ENCODE measurements at regions not wholly inside any gene's neighbourhood (a gene's known extent, or its start where the extent isn't known, plus 50 kb on each side); places are given as distances from the start of the nearest gene placed in this dataset.

DNA sequence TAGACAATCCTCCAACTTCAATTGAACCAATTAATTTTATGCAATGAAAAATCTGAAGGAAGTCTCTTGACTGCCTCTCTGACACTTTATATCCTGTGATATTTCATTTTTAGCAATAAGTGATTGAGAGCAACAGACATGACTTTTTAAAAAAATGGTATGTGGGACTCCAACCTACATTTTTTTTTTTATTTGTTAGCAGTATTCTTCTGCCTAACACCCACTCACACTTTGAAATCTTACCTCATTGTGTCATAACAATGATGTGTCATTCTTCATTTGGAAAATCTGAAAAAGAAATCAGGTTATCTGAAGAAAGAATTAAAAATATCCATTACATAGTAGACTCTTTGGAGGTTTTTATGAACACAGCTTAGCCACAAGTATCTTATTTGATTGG lies 541.3 kb upstream of the KCNMB2 start:
- DNase-seq (no peak), ATAC-seq (peak; percentile 54)

DNA sequence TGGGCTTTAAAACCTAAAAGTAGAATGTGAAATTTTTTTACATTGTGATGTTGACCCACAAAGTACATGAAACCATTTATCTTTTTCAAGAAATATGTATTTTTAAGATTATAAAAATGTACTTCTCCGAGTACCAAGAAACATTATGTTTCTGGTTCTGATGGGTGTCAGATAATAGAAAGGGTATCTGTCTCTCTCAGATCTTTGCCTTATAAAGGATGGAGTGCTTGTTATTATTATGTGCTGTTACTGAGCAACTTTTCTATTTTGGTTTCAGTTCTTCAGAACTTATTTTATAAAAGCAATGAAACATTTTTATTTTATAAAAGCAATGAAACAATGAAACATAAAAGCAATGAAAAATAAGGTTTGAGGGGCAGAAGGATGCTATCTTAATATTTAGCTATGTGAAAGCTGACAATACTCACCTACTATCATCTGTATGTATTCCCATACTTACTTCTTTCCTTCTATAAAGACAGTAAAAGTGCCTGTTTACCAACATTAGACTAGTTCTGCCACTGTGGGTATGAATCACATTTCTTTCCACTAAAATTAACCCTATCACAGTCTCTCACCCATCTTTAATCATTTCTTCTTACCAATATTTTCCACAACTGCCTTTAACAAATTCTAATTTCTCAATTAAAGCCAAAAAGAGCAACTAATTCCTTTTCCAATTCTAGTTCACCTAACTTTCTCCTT lies 540.7 kb upstream of the KCNMB2 start:
- DNase-seq (no peak), ATAC-seq (peak; percentile 90)
- peaks cover 26% of the 10 kb centered on the region for H3K9me3 Mint-ChIP-seq
- peaks cover 11% of the 10 kb centered on the region for H3K36me3 Mint-ChIP-seq (ENCODE audit: low read depth)
- peaks cover 46% of the 10 kb centered on the region for H3K4me1 Mint-ChIP-seq
- H3K4me3 Mint-ChIP-seq = peak overlapping the region; percentile 55
- H3K27me3 Mint-ChIP-seq = no peaks in the 10 kb centered on the region
- H3K27ac Mint-ChIP-seq = peak overlapping the region; percentile 89

More for the DNA sequence above, 541.3 kb upstream of the KCNMB2 start:
- Mint-ChIP-seq H3K9me3 (peaks cover 25% of the 10 kb centered on the region), H3K4me1 (peaks cover 46% of the 10 kb centered on the region), H3K36me3 (ENCODE audit: low read depth) (peaks cover 9% of the 10 kb centered on the region), H3K27ac (peak overlapping the region; percentile 89), H3K4me3 (peak overlapping the region; percentile 55), H3K27me3 (no peaks in the 10 kb centered on the region)

DNA sequence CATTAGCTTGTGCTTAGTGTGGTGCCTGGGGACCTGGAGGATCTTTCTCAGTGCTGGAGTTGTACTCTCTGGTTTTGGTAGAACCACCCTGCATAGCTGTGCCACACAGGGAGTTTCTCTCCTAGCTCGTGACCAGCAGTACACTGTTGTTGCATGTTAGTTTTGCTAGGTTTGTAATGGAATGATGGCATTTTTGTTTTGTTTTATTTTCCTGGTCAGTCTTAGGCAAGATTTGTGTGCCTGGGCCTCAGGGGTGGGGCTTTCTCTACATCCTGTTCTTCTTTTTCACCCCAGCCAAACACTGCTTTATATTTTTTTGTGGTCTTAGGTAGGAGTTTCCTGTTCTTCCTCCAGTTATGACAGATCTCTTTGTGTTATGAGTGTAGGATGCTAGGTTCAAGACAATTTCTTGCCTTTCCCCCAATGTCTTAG lies 534.5 kb upstream of the KCNMB2 start:
- peak overlapping the region; percentile 82 for H3K27ac Mint-ChIP-seq
- peak overlapping the region; percentile 38 for H3K4me3 Mint-ChIP-seq
- DNase-seq (peak; percentile 25), ATAC-seq (peak; percentile 87)
- H3K4me1 Mint-ChIP-seq = peaks cover 66% of the 10 kb centered on the region
- H3K27me3 Mint-ChIP-seq = no peaks in the 10 kb centered on the region
- H3K36me3 Mint-ChIP-seq (ENCODE audit: low read depth) = peaks cover 15% of the 10 kb centered on the region
- peaks cover 37% of the 10 kb centered on the region for H3K9me3 Mint-ChIP-seq

DNA sequence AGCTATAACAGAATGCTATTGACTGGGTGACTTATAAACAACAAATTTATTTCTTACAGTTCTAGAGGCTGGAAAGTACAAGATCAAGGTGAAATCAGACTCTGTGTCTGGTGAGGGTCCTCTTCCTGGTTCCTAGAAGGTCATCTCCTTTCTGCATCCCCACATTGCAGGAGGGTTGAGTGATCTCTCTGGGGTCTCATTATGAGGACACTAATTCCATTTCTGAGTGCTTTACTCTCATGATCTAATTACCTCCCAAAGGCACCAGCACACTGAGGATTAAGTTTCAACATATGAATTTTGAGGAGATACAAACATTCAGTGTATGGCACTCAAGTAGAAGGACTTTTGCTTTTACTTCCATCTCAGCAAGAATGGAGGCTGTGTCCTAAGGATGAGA lies 534.1 kb upstream of the KCNMB2 start:
- H3K4me3 Mint-ChIP-seq = peak overlapping the region; percentile 38
- peaks cover 15% of the 10 kb centered on the region for H3K36me3 Mint-ChIP-seq (ENCODE audit: low read depth)
- H3K27me3 Mint-ChIP-seq = no peaks in the 10 kb centered on the region
- ATAC-seq (no peak), DNase-seq (no peak)
- H3K9me3 Mint-ChIP-seq = peaks cover 34% of the 10 kb centered on the region
- peaks cover 63% of the 10 kb centered on the region for H3K4me1 Mint-ChIP-seq
- peak overlapping the region; percentile 82 for H3K27ac Mint-ChIP-seq

DNA sequence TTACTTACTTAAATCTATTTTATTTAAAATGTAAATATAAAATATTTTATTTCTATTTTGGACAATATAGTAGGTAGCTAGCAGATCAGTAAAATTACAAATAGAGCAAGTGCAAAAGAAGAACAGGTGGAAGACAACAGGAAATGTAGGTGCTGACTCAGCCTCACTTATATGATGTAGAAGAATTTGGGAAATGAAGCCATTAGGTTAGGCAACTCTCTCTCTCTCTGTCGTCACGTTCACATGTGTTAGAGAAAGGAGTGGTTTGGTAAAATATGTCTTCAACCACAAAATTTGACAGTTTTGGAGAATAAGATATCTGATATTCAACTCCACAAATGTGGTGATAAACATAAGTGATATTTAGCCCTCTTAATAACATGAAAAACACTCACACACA lies 532.5 kb upstream of the KCNMB2 start:
- Mint-ChIP-seq H3K4me3 (no peak overlapping the region), H3K27me3 (no peaks in the 10 kb centered on the region), H3K36me3 (ENCODE audit: low read depth) (peaks cover 13% of the 10 kb centered on the region), H3K27ac (no peak overlapping the region), H3K4me1 (peaks cover 54% of the 10 kb centered on the region), H3K9me3 (peaks cover 25% of the 10 kb centered on the region)
- no peak for ATAC-seq
- DNase-seq = no peak

DNA sequence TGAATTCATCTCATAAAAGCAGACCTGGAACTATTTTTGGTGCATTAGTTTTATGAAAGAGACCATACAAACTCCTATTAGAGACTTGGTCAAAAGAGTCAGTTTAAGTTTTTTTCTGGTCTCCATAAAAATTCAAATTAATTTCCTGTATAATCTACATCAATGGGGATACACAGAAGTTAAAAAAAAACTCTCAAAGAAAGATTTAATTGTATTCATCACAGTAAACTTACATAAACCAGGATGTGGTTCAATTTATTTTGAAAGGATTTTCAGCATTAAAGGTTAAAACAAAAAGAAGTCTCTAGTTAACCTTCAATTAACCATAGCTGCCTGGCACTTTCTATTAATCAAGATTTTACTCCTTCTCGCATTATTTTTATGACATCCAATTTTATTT lies 530.3 kb upstream of the KCNMB2 start:
- no peak for DNase-seq
- peaks cover 14% of the 10 kb centered on the region for H3K9me3 Mint-ChIP-seq
- no peak overlapping the region for H3K4me3 Mint-ChIP-seq
- H3K36me3 Mint-ChIP-seq (ENCODE audit: low read depth) = peaks cover 9% of the 10 kb centered on the region
- H3K27me3 Mint-ChIP-seq = no peaks in the 10 kb centered on the region
- no peak for ATAC-seq
- no peak overlapping the region for H3K27ac Mint-ChIP-seq
- peaks cover 54% of the 10 kb centered on the region for H3K4me1 Mint-ChIP-seq

DNA sequence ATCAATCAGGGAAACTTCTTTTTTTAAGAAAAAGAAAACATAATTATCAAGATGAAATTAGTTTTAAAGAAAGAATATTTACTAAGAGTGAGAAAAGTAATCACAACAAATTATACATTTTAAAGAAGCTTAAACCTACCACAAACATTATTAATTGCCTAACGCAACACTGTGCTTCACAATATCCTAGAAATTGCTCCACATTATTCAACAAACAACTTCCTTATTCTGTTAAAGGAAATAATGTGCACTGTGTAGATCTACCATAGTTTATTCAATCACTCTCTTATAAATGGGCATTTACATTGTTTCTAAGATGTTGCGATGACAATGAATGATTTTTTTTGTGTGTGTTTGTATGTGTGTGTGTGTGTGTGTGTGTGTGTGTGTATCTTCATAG lies 525.9 kb upstream of the KCNMB2 start:
- Mint-ChIP-seq H3K27ac (no peak overlapping the region), H3K27me3 (no peaks in the 10 kb centered on the region), H3K36me3 (ENCODE audit: low read depth) (no peaks in the 10 kb centered on the region), H3K4me1 (peaks cover 17% of the 10 kb centered on the region), H3K9me3 (no peaks in the 10 kb centered on the region), H3K4me3 (no peak overlapping the region)
- no peak for DNase-seq
- no peak for ATAC-seq

DNA sequence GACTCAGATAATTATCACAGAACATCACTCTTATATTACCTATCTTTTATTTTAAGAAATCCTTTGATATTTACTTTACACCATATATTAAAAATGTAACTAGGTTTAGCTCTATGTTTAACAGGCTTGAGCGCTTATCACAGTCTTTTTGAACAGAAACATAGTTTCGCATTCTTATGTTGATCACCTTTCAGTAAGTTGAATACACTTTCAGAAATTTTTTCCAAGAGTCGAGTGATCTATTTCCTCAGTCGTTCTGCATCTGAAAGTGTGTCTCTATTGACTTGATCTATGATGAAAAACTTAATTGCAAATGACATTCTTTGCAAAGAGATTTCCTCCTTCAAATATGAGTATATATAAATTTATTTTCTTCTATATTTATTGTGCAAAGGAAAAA lies 516.6 kb upstream of the KCNMB2 start:
- Mint-ChIP-seq H3K4me1 (peaks cover 3% of the 10 kb centered on the region), H3K27ac (no peak overlapping the region), H3K4me3 (no peak overlapping the region), H3K36me3 (ENCODE audit: low read depth) (no peaks in the 10 kb centered on the region), H3K27me3 (no peaks in the 10 kb centered on the region), H3K9me3 (no peaks in the 10 kb centered on the region)
- DNase-seq (no peak), ATAC-seq (no peak)

DNA sequence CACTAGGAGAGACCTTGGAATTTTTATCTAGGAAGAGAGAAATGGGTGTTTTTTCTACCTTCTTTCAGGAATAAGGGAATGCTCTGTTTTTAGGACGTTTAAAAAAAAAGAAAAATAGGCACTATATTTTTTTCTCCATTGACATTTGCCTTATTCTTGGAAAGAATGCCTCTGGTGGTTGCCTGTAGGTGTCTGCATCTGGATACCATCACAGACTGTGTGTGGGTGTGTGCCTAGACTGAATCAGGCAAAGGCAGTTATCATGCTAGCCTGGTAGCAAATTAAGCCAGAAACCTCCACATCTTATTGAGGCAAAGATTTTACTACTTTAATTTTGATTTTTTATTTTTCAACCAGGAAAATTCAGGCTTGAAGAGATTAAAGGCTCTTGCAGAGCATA lies 513.6 kb upstream of the KCNMB2 start:
- no peak overlapping the region for H3K27ac Mint-ChIP-seq
- no peaks in the 10 kb centered on the region for H3K27me3 Mint-ChIP-seq
- no peaks in the 10 kb centered on the region for H3K9me3 Mint-ChIP-seq
- no peaks in the 10 kb centered on the region for H3K36me3 Mint-ChIP-seq (ENCODE audit: low read depth)
- H3K4me1 Mint-ChIP-seq = peaks cover 3% of the 10 kb centered on the region
- no peak overlapping the region for H3K4me3 Mint-ChIP-seq
- no peak for ATAC-seq
- no peak for DNase-seq

DNA sequence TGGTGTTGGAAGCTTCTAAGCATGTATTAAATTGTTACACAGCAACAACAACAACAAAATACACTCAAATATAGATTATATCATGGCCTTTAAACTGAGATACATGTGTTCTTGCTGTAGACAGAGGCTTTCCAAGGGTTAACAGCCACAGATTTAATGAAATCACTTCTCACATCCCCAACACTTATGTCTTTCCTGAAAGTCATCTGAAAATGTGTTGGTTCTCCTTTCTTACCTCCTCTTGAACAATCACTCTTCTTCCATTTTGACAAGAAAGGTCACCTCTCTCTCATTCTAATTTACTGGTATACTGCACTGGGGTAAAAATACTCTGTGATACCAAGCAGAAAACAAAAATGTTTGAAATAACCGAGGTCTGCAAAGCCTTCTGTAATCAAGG lies 507.3 kb upstream of the KCNMB2 start:
- ATAC-seq (no peak), DNase-seq (no peak)
- Mint-ChIP-seq H3K27ac (no peak overlapping the region), H3K9me3 (no peaks in the 10 kb centered on the region), H3K4me1 (no peaks in the 10 kb centered on the region), H3K36me3 (ENCODE audit: low read depth) (no peaks in the 10 kb centered on the region), H3K27me3 (no peaks in the 10 kb centered on the region), H3K4me3 (no peak overlapping the region)

DNA sequence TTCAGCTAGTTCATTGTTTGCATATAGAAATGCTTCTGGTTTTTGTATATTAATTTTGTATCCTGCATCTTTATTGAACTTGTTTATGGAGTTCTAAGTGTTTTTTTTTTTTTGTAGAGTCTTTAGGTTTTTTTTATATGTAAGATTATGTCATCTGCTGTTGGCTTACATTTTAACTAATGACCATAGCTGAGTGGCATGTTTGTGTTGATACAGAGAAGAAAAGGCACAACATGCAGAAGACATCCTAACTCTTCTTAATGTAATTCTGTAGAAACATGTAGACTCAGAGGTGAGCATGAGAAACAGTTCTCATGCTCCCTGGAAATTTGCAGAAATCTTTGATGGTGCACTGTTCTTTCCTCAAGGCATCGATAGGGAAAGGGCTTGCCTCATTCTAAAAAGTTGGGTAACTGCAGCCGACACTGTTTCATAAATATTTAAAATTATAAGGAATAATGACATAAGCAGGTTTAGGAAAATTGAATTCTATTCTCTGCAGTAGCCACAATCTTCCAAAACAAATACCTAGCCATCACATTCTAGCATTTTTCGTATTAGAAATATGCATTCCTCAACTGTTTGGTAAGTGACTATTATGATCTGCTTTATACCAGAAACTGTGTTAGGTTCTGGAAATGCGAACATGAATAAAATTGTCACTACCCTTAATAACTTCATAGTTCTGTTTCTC lies 499.6 kb upstream of the KCNMB2 start:
- peaks cover 11% of the 10 kb centered on the region for H3K9me3 Mint-ChIP-seq
- H3K27me3 Mint-ChIP-seq = peaks cover 2% of the 10 kb centered on the region
- no peaks in the 10 kb centered on the region for H3K36me3 Mint-ChIP-seq (ENCODE audit: low read depth)
- no peak overlapping the region for H3K27ac Mint-ChIP-seq
- DNase-seq (no peak), ATAC-seq (no peak)
- no peaks in the 10 kb centered on the region for H3K4me1 Mint-ChIP-seq
- H3K4me3 Mint-ChIP-seq = no peak overlapping the region

DNA sequence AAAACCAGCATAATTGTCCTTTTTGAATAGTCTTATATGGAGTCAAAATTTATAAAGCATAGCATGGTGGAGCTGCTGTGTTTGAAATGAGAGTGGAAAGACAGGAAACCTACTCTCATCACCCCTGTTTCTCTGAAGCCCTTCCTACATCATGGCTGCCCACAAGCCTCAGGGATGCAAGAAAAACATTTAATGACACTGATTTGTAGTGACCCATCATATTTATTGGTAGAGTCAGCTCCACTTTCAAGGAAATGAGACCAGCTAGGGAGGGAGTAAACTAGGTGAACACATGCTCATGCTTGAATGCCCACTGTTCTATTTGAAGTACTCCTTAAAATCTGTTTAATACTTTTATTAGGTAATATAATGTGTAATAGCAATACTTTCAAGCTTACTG lies 494.3 kb upstream of the KCNMB2 start:
- no peak overlapping the region for H3K4me3 Mint-ChIP-seq
- H3K27me3 Mint-ChIP-seq = no peaks in the 10 kb centered on the region
- DNase-seq (no peak), ATAC-seq (no peak)
- H3K27ac Mint-ChIP-seq = no peak overlapping the region
- H3K4me1 Mint-ChIP-seq = peaks cover 3% of the 10 kb centered on the region
- H3K9me3 Mint-ChIP-seq = no peaks in the 10 kb centered on the region
- no peaks in the 10 kb centered on the region for H3K36me3 Mint-ChIP-seq (ENCODE audit: low read depth)

DNA sequence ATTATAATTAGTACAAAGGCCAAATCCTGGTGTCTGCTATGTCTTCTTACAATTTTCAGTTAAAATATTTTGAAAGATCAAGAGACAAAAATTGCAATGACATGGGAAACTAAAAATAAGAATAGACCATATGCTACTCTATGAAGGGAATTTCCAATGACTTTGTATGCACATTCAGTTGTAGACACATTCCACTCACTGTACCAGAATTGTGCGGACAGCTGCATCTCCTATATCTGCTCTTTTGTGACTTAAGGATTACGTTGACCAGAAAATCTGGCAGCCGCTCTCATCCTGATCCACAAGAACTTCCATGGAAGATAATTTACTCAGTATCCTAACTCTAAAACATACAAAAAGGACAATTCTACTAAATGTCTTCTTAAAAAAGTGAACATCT lies 493.9 kb upstream of the KCNMB2 start:
- Mint-ChIP-seq H3K27ac (no peak overlapping the region), H3K36me3 (ENCODE audit: low read depth) (no peaks in the 10 kb centered on the region), H3K27me3 (no peaks in the 10 kb centered on the region), H3K4me1 (peaks cover 3% of the 10 kb centered on the region), H3K4me3 (no peak overlapping the region), H3K9me3 (no peaks in the 10 kb centered on the region)
- no peak for DNase-seq
- ATAC-seq = no peak

DNA sequence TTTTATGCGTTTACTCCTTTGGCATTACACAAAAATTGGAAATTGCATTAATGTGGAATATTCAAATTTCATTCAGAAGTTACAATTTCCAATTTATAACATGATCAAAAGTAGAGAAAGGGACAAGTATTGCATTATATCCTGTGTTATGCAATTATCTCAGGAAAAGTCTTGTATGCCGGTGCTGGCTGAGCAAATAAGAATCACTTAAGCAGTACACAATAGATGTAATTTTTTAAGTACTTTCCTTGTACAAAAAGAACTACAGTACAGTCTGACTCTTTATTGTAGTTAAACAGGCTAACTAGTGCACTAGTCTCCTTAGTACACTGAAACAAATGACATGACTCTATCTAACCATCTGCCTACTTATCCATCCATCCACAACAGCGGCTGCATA lies 493.2 kb upstream of the KCNMB2 start:
- no peaks in the 10 kb centered on the region for H3K27me3 Mint-ChIP-seq
- peaks cover 3% of the 10 kb centered on the region for H3K4me1 Mint-ChIP-seq
- ATAC-seq (no peak), DNase-seq (no peak)
- no peak overlapping the region for H3K27ac Mint-ChIP-seq
- no peaks in the 10 kb centered on the region for H3K9me3 Mint-ChIP-seq
- H3K36me3 Mint-ChIP-seq (ENCODE audit: low read depth) = no peaks in the 10 kb centered on the region
- H3K4me3 Mint-ChIP-seq = no peak overlapping the region

DNA sequence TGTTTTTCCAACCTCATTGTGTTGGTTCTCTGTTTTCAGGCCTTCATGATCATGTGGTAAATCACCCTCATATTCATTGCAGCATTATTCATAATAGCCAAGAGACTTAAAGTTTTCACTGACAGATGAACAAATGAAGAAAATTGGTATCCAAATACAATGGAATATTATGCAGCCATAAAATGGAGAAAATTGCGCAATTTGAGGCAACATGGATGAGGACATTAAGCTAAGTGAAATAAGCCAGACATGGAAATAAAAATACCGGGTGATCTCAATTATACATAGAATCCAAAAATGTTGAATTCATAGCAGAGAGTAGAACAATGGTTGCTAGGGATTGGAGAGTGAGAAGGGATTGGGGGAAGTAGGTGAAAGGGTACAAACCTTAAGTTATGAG lies 491.9 kb upstream of the KCNMB2 start:
- H3K4me1 Mint-ChIP-seq = peaks cover 3% of the 10 kb centered on the region
- H3K27ac Mint-ChIP-seq = no peak overlapping the region
- no peaks in the 10 kb centered on the region for H3K27me3 Mint-ChIP-seq
- no peaks in the 10 kb centered on the region for H3K36me3 Mint-ChIP-seq (ENCODE audit: low read depth)
- DNase-seq (no peak), ATAC-seq (no peak)
- no peak overlapping the region for H3K4me3 Mint-ChIP-seq
- no peaks in the 10 kb centered on the region for H3K9me3 Mint-ChIP-seq

Data from activated naive CD8-positive, alpha-beta T cell treated with anti-CD3 and anti-CD28 coated beads, Interleukin-2, amount 50 U/mL, for 24 hours (primary cell).